ENCODE measurements at regions not wholly inside any gene's neighbourhood (a gene's known extent, or its start where the extent isn't known, plus 50 kb on each side); places are given as distances from the start of the nearest gene placed in this dataset.

DNA sequence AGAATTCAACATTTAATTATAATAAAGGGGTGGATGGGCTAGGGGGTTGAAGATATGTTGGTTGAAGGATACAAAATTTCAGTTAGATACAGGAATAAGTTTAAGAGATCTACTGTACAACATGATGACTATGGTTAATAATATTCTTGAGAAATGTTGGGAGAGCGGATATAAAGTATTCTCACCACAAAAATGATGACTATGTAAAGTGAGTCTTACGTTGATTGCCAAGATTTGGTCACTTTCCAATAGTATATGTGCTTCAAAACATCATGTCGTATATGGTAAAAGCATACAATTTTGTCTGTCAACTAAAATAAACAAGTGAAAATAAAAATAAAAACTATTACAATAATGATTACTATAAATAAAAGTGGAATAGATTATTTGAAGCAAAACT, 802.0 kb downstream of the C12orf50 start:
- Histone ChIP-seq H3K79me2 (ENCODE audit: insufficient read depth, low read length) (no peaks in the 10 kb centered on the region), H3K36me3 (replicated peaks in 1 of 2; ENCODE audit: control insufficient read depth in 1 of 2, insufficient read depth in 2 of 2, low read length in 2 of 2) (no peaks in the 10 kb centered on the region), H2AFZ (ENCODE audit: insufficient read depth, low read depth, low read length, poor library complexity, severe bottlenecking) (no peak overlapping the region), H3K4me2 (replicated peaks; ENCODE audit: extremely low read depth, low read length, poor library complexity, severe bottlenecking) (no peak overlapping the region), H3K4me1 (ENCODE audit: control insufficient read depth in 1 of 2, insufficient read depth in 2 of 2, low read length in 2 of 2) (no peaks in the 10 kb centered on the region), H4K20me1 (ENCODE audit: insufficient read depth, low read length) (no peaks in the 10 kb centered on the region), H3K9ac (ENCODE audit: insufficient read depth, low read length, poor library complexity, severe bottlenecking) (no peak overlapping the region), H3K9me3 (replicated peaks in 1 of 2; ENCODE audit: control insufficient read depth in 1 of 2, insufficient read depth in 1 of 2, low read length in 2 of 2) (no peaks in the 10 kb centered on the region), H3K27me3 (ENCODE audit: control insufficient read depth in 2 of 2, insufficient read depth in 2 of 2, low read length in 2 of 2) (no peaks in the 10 kb centered on the region), H3K4me3 (replicated peaks in 1 of 3; ENCODE audit: low read depth in 2 of 3, low read length in 3 of 3) (no peak overlapping the region), H3K27ac (ENCODE audit: low read depth in 1 of 2, low read length in 2 of 2) (no peak overlapping the region)
- intact Hi-C loops (cut with micrococcal nuclease) = no loop called here
- WGBS (ENCODE audit: insufficient coverage) = no CpG with 5 or more reads among the region's 3 CpGs
- Mint-ChIP-seq H3K27me3 (ENCODE audit: low read depth in 3 of 3) (no peaks in the 10 kb centered on the region), H3K4me1 (no peaks in the 10 kb centered on the region), H3K36me3 (no peaks in the 10 kb centered on the region), H3K27ac (no peak overlapping the region), H3K9me3 (no peaks in the 10 kb centered on the region), H3K4me3 (no peak overlapping the region)
- TF ChIP-seq CTCF (IDR thresholded peaks at IDR 0.05) = no peak
- DNase-seq = no peak

GRCh38 chr12:87217491-87217890, 811.7 kb downstream of the C12orf50 start:
- no peak overlapping the region for H3K27ac Mint-ChIP-seq
- Histone ChIP-seq H2AFZ (ENCODE audit: insufficient read depth, low read depth, low read length, poor library complexity, severe bottlenecking) (no peak overlapping the region), H3K79me2 (ENCODE audit: insufficient read depth, low read length) (no peaks in the 10 kb centered on the region), H3K27me3 (ENCODE audit: control insufficient read depth in 2 of 2, insufficient read depth in 2 of 2, low read length in 2 of 2) (no peaks in the 10 kb centered on the region), H4K20me1 (ENCODE audit: insufficient read depth, low read length) (no peaks in the 10 kb centered on the region), H3K9me3 (replicated peaks in 1 of 2; ENCODE audit: control insufficient read depth in 1 of 2, insufficient read depth in 1 of 2, low read length in 2 of 2) (no peaks in the 10 kb centered on the region), H3K27ac (ENCODE audit: low read depth in 1 of 2, low read length in 2 of 2) (no peak overlapping the region), H3K4me3 (replicated peaks in 1 of 3; ENCODE audit: low read depth in 2 of 3, low read length in 3 of 3) (no peak overlapping the region), H3K36me3 (replicated peaks in 1 of 2; ENCODE audit: control insufficient read depth in 1 of 2, insufficient read depth in 2 of 2, low read length in 2 of 2) (no peaks in the 10 kb centered on the region), H3K4me1 (ENCODE audit: control insufficient read depth in 1 of 2, insufficient read depth in 2 of 2, low read length in 2 of 2) (no peaks in the 10 kb centered on the region), H3K4me2 (replicated peaks; ENCODE audit: extremely low read depth, low read length, poor library complexity, severe bottlenecking) (no peak overlapping the region), H3K9ac (ENCODE audit: insufficient read depth, low read length, poor library complexity, severe bottlenecking) (no peak overlapping the region)
- H3K4me1 Mint-ChIP-seq = no peaks in the 10 kb centered on the region
- H3K4me3 Mint-ChIP-seq = no peak overlapping the region
- intact Hi-C loops (cut with micrococcal nuclease) = no loop called here
- DNase-seq = no peak
- H3K9me3 Mint-ChIP-seq = no peaks in the 10 kb centered on the region
- H3K27me3 Mint-ChIP-seq (ENCODE audit: low read depth in 3 of 3) = no peaks in the 10 kb centered on the region
- no peaks in the 10 kb centered on the region for H3K36me3 Mint-ChIP-seq
- TF ChIP-seq CTCF (IDR thresholded peaks at IDR 0.05) = no peak

Data from CD14-positive monocyte (primary cell).